ENCODE measurements at regions not wholly inside any gene's neighbourhood (a gene's known extent, or its start where the extent isn't known, plus 50 kb on each side); places are given as distances from the start of the nearest gene placed in this dataset.

DNA sequence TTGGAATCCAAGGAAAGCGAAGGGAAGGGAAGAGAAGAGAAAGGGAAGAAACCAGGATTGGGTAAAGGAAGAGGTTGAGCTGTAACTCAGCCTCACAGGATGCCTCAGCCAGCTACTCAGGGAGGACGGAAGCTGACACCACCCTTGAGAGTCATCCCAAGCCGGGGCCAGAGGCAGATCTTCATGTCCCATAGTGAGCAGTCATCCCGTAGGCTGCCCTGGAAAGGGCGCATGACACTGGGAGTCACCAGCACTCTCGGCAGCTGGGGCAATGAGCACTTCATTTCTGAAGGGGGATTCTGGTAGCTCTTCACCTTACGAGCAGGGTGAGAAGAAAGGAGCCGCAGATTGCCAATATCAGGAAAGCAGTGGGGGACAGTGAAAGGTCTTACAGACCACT, 60.1 kb upstream of the PCSK6 start:
- Histone ChIP-seq H3K4me1 (ENCODE audit: control insufficient read depth in 1 of 2, insufficient read depth in 1 of 2, low read depth in 1 of 2, low read length in 1 of 2) (no peaks in the 10 kb centered on the region), H3K27me3 (peaks cover 30% of the 10 kb centered on the region), H3K4me3 (ENCODE audit: low read depth in 1 of 2, low read length in 1 of 2) (no peak overlapping the region), H3K27ac (no peak overlapping the region), H3K9me3 (no peaks in the 10 kb centered on the region), H3K36me3 (no peaks in the 10 kb centered on the region)
- TF ChIP-seq, protein P1, sequence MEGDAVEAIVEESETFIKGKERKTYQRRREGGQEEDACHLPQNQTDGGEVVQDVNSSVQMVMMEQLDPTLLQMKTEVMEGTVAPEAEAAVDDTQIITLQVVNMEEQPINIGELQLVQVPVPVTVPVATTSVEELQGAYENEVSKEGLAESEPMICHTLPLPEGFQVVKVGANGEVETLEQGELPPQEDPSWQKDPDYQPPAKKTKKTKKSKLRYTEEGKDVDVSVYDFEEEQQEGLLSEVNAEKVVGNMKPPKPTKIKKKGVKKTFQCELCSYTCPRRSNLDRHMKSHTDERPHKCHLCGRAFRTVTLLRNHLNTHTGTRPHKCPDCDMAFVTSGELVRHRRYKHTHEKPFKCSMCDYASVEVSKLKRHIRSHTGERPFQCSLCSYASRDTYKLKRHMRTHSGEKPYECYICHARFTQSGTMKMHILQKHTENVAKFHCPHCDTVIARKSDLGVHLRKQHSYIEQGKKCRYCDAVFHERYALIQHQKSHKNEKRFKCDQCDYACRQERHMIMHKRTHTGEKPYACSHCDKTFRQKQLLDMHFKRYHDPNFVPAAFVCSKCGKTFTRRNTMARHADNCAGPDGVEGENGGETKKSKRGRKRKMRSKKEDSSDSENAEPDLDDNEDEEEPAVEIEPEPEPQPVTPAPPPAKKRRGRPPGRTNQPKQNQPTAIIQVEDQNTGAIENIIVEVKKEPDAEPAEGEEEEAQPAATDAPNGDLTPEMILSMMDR (IDR thresholded peaks at IDR 0.05), result no peak

DNA sequence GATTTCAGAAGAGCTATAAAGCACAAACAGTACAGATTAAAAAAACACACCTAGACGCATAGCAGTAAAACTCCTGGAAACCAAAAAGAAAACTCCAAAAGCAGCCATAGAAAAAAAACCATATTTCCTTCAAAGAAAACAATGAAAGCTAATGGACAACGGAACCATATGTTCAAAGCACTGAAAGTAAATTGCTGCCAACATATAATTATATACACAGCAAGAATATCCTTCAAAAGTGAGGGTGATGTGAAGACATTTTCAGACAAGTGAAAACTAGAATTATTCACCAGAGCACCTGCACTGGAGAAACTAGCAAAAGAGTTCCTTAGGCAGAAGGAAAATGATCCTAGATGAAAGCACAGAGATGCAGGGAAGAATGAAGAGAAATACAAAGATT, 58.2 kb upstream of the PCSK6 start:
- Histone ChIP-seq H3K9me3 (no peaks in the 10 kb centered on the region), H3K27me3 (peaks cover 30% of the 10 kb centered on the region), H3K4me1 (ENCODE audit: control insufficient read depth in 1 of 2, insufficient read depth in 1 of 2, low read depth in 1 of 2, low read length in 1 of 2) (no peaks in the 10 kb centered on the region), H3K4me3 (ENCODE audit: low read depth in 1 of 2, low read length in 1 of 2) (no peak overlapping the region), H3K36me3 (no peaks in the 10 kb centered on the region), H3K27ac (no peak overlapping the region)
- TF ChIP-seq, protein P1 (IDR thresholded peaks at IDR 0.05), result no peak

DNA sequence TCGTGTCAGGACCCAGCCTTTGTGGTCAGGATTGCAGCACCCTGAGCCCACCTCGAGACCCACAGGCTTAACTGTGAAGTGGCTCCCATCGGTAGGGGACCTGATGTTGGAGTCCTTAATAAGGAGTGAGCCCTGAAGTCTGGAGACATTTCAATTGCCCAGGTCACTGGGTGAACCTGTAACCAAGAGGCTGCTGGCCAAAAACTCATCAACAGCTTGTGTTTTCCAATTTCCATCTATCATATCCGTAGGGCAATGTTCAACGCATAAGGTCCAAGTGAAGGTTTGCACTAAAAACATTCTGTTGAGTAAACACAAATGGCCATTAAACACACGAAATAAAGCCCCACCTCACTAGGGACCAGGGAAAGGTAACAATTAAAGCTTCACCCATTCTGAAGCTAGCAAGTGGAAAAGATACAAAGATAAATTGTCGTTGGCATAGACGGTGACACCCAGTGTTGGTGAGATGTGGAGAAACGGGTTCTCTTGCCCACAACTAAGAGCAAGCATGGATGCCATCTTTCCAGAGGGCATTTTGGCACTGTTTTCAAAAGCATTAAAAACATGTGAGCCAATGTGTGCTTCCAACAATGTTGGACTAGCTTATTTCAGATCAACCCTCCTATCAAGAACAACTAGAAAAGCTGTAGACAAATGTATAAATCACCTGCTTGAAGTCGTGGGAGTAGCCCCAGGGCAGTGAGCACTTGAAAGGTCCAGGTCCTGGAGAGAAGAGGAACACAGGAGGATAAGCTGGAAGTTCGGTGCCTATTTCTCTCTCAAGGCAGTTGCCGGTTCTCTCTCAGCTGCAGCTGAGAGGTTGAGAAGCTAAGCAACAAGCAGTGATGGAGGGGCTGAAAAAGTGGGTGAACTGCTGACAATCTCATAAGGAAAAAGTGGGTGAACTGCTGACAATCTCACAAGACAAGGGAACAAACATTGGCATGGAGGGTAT, 56.3 kb upstream of the PCSK6 start:
- TF ChIP-seq, protein P1 (IDR thresholded peaks at IDR 0.05), result no peak
- H3K4me3 ChIP-seq (ENCODE audit: low read depth in 1 of 2, low read length in 1 of 2), result no peak overlapping the region

DNA sequence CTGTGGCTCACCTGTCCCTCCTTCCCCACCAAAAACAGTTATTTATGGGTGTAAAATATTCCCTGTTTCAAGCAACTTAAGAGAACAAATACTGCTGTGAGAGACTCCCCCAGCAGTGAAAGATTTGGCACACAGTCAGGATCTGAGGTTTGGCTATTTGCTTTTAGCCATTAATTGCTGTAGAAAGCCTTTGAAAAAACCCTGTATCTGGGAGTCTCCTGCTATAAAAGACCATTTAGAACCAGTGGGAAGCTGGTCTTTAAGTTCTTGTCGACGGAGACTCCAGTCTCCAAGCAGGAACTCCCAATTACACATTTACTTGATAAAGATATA, 55.1 kb upstream of the PCSK6 start:
- Histone ChIP-seq H3K27me3 (peaks cover 30% of the 10 kb centered on the region), H3K9me3 (no peaks in the 10 kb centered on the region), H3K4me1 (ENCODE audit: control insufficient read depth in 1 of 2, insufficient read depth in 1 of 2, low read depth in 1 of 2, low read length in 1 of 2) (no peaks in the 10 kb centered on the region), H3K27ac (no peak overlapping the region), H3K4me3 (ENCODE audit: low read depth in 1 of 2, low read length in 1 of 2) (no peak overlapping the region), H3K36me3 (no peaks in the 10 kb centered on the region)
- TF ChIP-seq, protein P1 (IDR thresholded peaks at IDR 0.05), result no peak

More for the DNA sequence above, 56.3 kb upstream of the PCSK6 start:
- Histone ChIP-seq H3K27me3 (peaks cover 30% of the 10 kb centered on the region), H3K9me3 (no peaks in the 10 kb centered on the region), H3K27ac (no peak overlapping the region), H3K36me3 (no peaks in the 10 kb centered on the region), H3K4me1 (ENCODE audit: control insufficient read depth in 1 of 2, insufficient read depth in 1 of 2, low read depth in 1 of 2, low read length in 1 of 2) (no peaks in the 10 kb centered on the region)

DNA sequence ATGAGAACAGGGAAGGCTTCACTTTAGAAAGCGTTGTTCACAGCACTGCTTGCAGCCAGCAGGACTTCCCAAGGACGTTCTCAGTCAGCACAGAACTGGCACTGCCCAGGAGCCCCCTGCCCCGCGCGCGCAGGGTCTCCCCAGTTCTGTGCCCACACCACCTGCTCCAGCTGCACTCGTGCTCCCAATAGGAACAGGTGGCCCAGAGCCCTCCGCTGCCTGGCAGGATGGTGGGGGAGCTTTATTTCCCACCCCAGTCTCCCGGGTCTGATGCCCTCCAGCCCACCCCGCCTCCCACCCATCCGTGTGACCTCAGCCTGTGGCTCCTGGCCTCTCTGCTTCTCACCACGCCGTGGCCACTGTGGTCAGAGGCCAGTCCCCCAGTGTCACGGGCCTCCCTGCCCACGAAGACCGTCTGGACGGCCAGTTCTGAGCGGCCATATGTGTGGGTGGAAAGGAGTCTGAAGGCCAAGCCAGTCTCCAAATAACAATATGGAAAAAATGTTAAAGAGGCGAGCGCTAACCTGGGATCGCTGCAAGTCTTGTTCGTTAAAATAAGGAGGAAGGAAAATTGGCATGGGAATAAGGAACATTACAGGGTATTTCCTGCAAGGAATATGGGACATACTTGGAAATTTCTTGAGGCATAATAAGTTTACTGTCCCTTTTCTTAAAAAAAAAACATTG, 54.6 kb upstream of the PCSK6 start:
- Histone ChIP-seq H3K4me1 (ENCODE audit: control insufficient read depth in 1 of 2, insufficient read depth in 1 of 2, low read depth in 1 of 2, low read length in 1 of 2) (no peaks in the 10 kb centered on the region), H3K4me3 (ENCODE audit: low read depth in 1 of 2, low read length in 1 of 2) (no peak overlapping the region), H3K36me3 (no peaks in the 10 kb centered on the region), H3K27ac (no peak overlapping the region), H3K27me3 (peaks cover 30% of the 10 kb centered on the region), H3K9me3 (no peaks in the 10 kb centered on the region)
- TF ChIP-seq, protein P1 (IDR thresholded peaks at IDR 0.05), result no peak

Data from neutrophil (primary cell).